HG03521 (cell line): ENCODE measurements at regions not wholly inside any gene's neighbourhood (a gene's known extent, or its start where the extent isn't known, plus 50 kb on each side); places are given as distances from the start of the nearest gene placed in this dataset.
A peak's percentile ranks its signal among the peaks of the same experiment; 100 is the strongest.

Source experiments
- ATAC-seq: cut with Tn5 transposase; IDR thresholded peaks from one replicate; pipeline ENCODE4 v1.9.1; 2021; ENCODE audit warnings: mild to moderate bottlenecking, moderate library complexity; ENCODE audit not compliant: unreplicated experiment

GRCh38 chr3:156760333-156760732 is 65.8 kb upstream of the LEKR1 start:
- ATAC-seq: peak; percentile 87

- no peak for ATAC-seq
These were observed 65.1 kb upstream of the LEKR1 start for GRCh38 chr3:156761007-156761406.

GRCh38 chr3:156761713-156762451 is 64.3 kb upstream of the LEKR1 start:
- ATAC-seq: no peak

GRCh38 chr3:156762631-156763185 is 63.4 kb upstream of the LEKR1 start:
- ATAC-seq: no peak

- no peak for ATAC-seq
These were observed 62.8 kb upstream of the LEKR1 start for GRCh38 chr3:156763386-156763785.

GRCh38 chr3:156763931-156764720 is 62.0 kb upstream of the LEKR1 start:
- no peak for ATAC-seq

- no peak for ATAC-seq
These were observed 61.4 kb upstream of the LEKR1 start for GRCh38 chr3:156764751-156765150.

GRCh38 chr3:156768390-156768789 is 57.8 kb upstream of the LEKR1 start:
- no peak for ATAC-seq

GRCh38 chr3:156769721-156770654 is 56.2 kb upstream of the LEKR1 start:
- no peak for ATAC-seq

- ATAC-seq: no peak
These were observed 55.3 kb upstream of the LEKR1 start for GRCh38 chr3:156770699-156771414.

- ATAC-seq: no peak
These were observed 53.5 kb upstream of the LEKR1 start for GRCh38 chr3:156772588-156773206.

- no peak for ATAC-seq
These were observed 50.1 kb upstream of the LEKR1 start for GRCh38 chr3:156776031-156776430.
